WTC11 (cell line): ENCODE measurements at regions not wholly inside any gene's neighbourhood (a gene's known extent, or its start where the extent isn't known, plus 50 kb on each side); places are given as distances from the start of the nearest gene placed in this dataset.

ENCODE experiments used
- ATAC-seq: fragments of 200-7000 bp; cut with Tn5 transposase; 2 replicates; pipeline ENCODE4 v1.10.0; 2021; ENCODE audit warnings: mild to moderate bottlenecking, moderate library complexity
- CTCF ChIA-PET: fragments of 300-600 bp; sonication (Branson Sonifier 250); formaldehyde crosslinking; loops from one replicate; lab custom pipeline; 2021; ENCODE audit warnings: antibody characterized with exemption; lab: Charles Lee
- POLR2A ChIA-PET: fragments of 350-600 bp; sonication (Branson Sonifier 250); formaldehyde crosslinking; loops from one replicate; lab custom pipeline; 2021; ENCODE audit warnings: antibody characterized with exemption; lab: Charles Lee
- DNase-seq: peaks from one replicate; pipeline ENCODE4 v3.0.0; 2021; ENCODE audit warnings: low spot score
- H3K27ac Mint-ChIP-seq: 2 replicates; pipeline ENCODE4 v1.8.0; 2021; ENCODE audit warnings: mixed read lengths
- H3K27me3 Mint-ChIP-seq: 2 replicates; pipeline ENCODE4 v1.8.0; 2021; ENCODE audit warnings: low read depth, mild to moderate bottlenecking, moderate library complexity, mixed read lengths
- H3K36me3 Mint-ChIP-seq: 2 replicates; pipeline ENCODE4 v1.8.0; 2021; ENCODE audit warnings: mixed read lengths
- H3K4me1 Mint-ChIP-seq: 2 replicates; pipeline ENCODE4 v1.8.0; 2022; ENCODE audit warnings: mixed read lengths
- H3K4me3 Mint-ChIP-seq: 2 replicates; pipeline ENCODE4 v1.8.0; 2021; ENCODE audit warnings: mild to moderate bottlenecking, moderate library complexity, mixed read lengths
- H3K9me3 Mint-ChIP-seq: 2 replicates; pipeline ENCODE4 v1.8.0; 2021; ENCODE audit warnings: mixed read lengths
- ATF1 ChIP-seq: sonication (generic); formaldehyde crosslinking; IDR thresholded peaks from 2 replicates; pipeline ENCODE4 v1.8.1; 2023; ENCODE audit warnings: mild to moderate bottlenecking, moderate library complexity, missing genetic modification reagents
- ELF4 ChIP-seq: sonication (generic); formaldehyde crosslinking; IDR thresholded peaks from 2 replicates; pipeline ENCODE4 v1.8.1; 2022; ENCODE audit warnings: low read depth, mild to moderate bottlenecking, moderate library complexity, missing genetic modification reagents
- ESRRA ChIP-seq: sonication (generic); formaldehyde crosslinking; IDR thresholded peaks from 2 replicates; pipeline ENCODE4 v1.8.1; 2022; ENCODE audit warnings: mild to moderate bottlenecking, missing genetic modification reagents, borderline replicate concordance
- FOXP1 ChIP-seq: sonication (generic); formaldehyde crosslinking; IDR thresholded peaks from 2 replicates; pipeline ENCODE4 v1.8.0; 2022; ENCODE audit warnings: missing genetic modification reagents, mild to moderate bottlenecking, moderate library complexity, borderline replicate concordance
- JAZF1 ChIP-seq: fragments of 250-450 bp; sonication (Bioruptor Pico); IDR thresholded peaks from 2 replicates; pipeline ENCODE4 v1.9.0; 2021; ENCODE audit warnings: moderate library complexity, mild to moderate bottlenecking, inconsistent platforms
- NFATC4 ChIP-seq: fragments of 250-450 bp; sonication (Bioruptor Pico); IDR thresholded peaks from 2 replicates; pipeline ENCODE4 v1.9.0; 2021; ENCODE audit warnings: mild to moderate bottlenecking
- NFE2L1 ChIP-seq: sonication (generic); formaldehyde crosslinking; IDR thresholded peaks from 2 replicates; pipeline ENCODE4 v1.8.1; 2023; ENCODE audit warnings: missing genetic modification reagents
- NR2C2 ChIP-seq: sonication (generic); formaldehyde crosslinking; IDR thresholded peaks from 2 replicates; pipeline ENCODE4 v1.8.0; 2022; ENCODE audit warnings: mild to moderate bottlenecking, missing genetic modification reagents
- PRRX2 ChIP-seq: fragments of 250-450 bp; sonication (Bioruptor Pico); IDR thresholded peaks from 2 replicates; pipeline ENCODE4 v1.8.0; 2021; ENCODE audit warnings: mild to moderate bottlenecking
- RORB ChIP-seq: fragments of 250-450 bp; sonication (Bioruptor Pico); IDR thresholded peaks from 2 replicates; pipeline ENCODE4 v1.9.0; 2021; ENCODE audit warnings: mild to moderate bottlenecking
- ZNF263 ChIP-seq: sonication (generic); formaldehyde crosslinking; IDR thresholded peaks from 2 replicates; pipeline ENCODE4 v1.8.1; 2022; ENCODE audit warnings: low read depth, mild to moderate bottlenecking, moderate library complexity, missing genetic modification reagents
- ZNF671 ChIP-seq: fragments of 250-450 bp; sonication (Bioruptor Pico); IDR thresholded peaks from 2 replicates; pipeline ENCODE4 v1.8.0; 2021; ENCODE audit warnings: mild to moderate bottlenecking
- TF ChIP-seq, protein P1 (sequence below): sonication (generic); formaldehyde crosslinking; IDR thresholded peaks from 2 replicates; pipeline ENCODE4 v1.8.1; 2022; ENCODE audit warnings: low read depth, mild to moderate bottlenecking, moderate library complexity, missing genetic modification reagents, borderline replicate concordance
- TF ChIP-seq, protein P2 (sequence below): fragments of 250-450 bp; sonication (Bioruptor Pico); conservative IDR thresholded peaks from 2 replicates; pipeline ENCODE4 v1.9.0; 2021; ENCODE audit warnings: mild to moderate bottlenecking
- TF ChIP-seq, protein P3 (sequence below): sonication (generic); formaldehyde crosslinking; IDR thresholded peaks from 2 replicates; pipeline ENCODE4 v1.8.0; 2022; ENCODE audit warnings: mild to moderate bottlenecking, missing genetic modification reagents
- TF ChIP-seq, protein P4 (sequence below): sonication (generic); formaldehyde crosslinking; IDR thresholded peaks from 2 replicates; pipeline ENCODE4 v1.8.0; 2022; ENCODE audit warnings: mild to moderate bottlenecking, missing genetic modification reagents
- TF ChIP-seq, protein P5 (sequence below): sonication (generic); formaldehyde crosslinking; IDR thresholded peaks from 2 replicates; pipeline ENCODE4 v1.8.1; 2023; ENCODE audit warnings: mild to moderate bottlenecking, missing genetic modification reagents, borderline replicate concordance
- TF ChIP-seq, protein P6 (sequence below): sonication (generic); formaldehyde crosslinking; conservative IDR thresholded peaks from 2 replicates; pipeline ENCODE4 v1.8.1; 2023; ENCODE audit warnings: mild to moderate bottlenecking, low read depth, missing genetic modification reagents, moderate library complexity
- TF ChIP-seq, protein P7 (sequence below): sonication (generic); formaldehyde crosslinking; IDR thresholded peaks from 2 replicates; pipeline ENCODE4 v1.8.1; 2023; ENCODE audit warnings: mild to moderate bottlenecking, missing genetic modification reagents, moderate library complexity
- TF ChIP-seq, protein P8 (sequence below): sonication (generic); formaldehyde crosslinking; IDR thresholded peaks from 2 replicates; pipeline ENCODE4 v1.8.0; 2023; ENCODE audit warnings: mild to moderate bottlenecking, missing genetic modification reagents

DNA sequence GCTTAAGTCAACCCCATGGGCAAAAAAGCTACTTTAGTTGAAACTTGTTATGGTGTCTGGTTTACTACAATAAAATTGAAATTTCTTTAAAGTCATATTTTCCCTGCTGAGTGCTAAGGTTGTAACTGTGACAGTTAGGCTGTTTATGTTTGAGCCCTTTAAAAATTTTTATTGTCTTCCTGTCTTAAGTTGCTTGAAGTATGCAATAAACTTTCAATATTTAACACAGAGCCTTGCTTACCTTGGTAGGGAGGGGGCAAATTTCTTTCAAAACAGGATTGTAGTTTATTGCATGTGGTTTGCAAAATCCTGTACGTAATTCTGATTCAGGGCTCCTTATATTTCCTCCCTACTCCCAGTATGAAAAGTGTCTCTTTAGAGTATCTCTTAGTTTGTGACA is 465.5 kb upstream of the ACTBL2 start:
- Mint-ChIP-seq H3K27ac (no peak overlapping the region), H3K36me3 (no peaks in the 10 kb centered on the region; the same call in 1 of the 2 replicates), H3K4me3 (no peak overlapping the region), H3K9me3 (peaks cover 10% of the 10 kb centered on the region), H3K4me1 (peaks cover 6% of the 10 kb centered on the region; the same call in 1 of the 2 replicates), H3K27me3 (no peaks in the 10 kb centered on the region)
- TF ChIP-seq ESRRA (no peak), ATF1 (CRISPR knock-in tag) (no peak), ZNF671 (CRISPR knock-in tag) (no peak), JAZF1 (CRISPR knock-in tag) (no peak), NR2C2 (CRISPR knock-in tag) (no peak), FOXP1 (no peak), ELF4 (no peak), NFATC4 (CRISPR knock-in tag) (no peak), RORB (CRISPR knock-in tag) (no peak), ZNF263 (no peak), NFE2L1 (no peak), PRRX2 (CRISPR knock-in tag) (no peak)
- TF ChIP-seq, protein P1, sequence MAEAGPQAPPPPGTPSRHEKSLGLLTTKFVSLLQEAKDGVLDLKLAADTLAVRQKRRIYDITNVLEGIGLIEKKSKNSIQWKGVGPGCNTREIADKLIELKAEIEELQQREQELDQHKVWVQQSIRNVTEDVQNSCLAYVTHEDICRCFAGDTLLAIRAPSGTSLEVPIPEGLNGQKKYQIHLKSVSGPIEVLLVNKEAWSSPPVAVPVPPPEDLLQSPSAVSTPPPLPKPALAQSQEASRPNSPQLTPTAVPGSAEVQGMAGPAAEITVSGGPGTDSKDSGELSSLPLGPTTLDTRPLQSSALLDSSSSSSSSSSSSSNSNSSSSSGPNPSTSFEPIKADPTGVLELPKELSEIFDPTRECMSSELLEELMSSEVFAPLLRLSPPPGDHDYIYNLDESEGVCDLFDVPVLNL (CRISPR knock-in tag) = no peak
- TF ChIP-seq, protein P2, sequence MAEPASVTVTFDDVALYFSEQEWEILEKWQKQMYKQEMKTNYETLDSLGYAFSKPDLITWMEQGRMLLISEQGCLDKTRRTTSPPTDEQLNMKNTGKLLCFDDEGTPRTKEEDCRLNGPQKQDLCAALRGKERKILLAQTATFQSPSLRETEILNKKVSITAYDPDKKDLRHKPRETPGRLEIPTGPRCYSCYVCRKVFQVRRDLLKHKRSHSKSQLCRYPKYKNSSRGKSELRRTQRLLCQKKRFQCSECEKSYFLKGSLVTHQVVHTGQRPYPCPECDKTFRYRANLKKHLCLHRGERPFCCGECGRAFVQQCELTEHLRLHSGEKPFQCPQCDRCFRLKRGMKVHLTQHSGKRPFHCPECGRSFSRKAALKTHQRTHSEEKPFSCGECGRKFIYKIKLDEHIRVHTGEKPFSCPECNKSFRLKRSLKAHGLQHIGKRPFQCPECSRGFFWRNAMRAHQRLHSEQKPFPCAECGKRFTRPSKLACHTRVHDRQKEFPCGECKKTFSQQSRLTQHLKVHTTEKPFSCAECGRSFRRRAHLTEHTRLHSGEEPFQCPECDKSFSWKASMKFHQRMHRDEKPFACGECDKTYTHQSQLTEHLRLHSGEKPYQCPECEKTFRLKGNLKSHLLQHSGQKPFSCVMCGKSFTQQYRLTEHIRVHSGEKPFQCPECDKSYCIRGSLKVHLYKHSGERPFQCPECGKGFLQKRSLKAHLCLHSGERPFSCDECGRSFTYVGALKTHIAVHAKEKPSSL (CRISPR knock-in tag) = no peak
- TF ChIP-seq, protein P3, sequence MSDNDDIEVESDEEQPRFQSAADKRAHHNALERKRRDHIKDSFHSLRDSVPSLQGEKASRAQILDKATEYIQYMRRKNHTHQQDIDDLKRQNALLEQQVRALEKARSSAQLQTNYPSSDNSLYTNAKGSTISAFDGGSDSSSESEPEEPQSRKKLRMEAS (CRISPR knock-in tag) = no peak
- TF ChIP-seq, protein P4, sequence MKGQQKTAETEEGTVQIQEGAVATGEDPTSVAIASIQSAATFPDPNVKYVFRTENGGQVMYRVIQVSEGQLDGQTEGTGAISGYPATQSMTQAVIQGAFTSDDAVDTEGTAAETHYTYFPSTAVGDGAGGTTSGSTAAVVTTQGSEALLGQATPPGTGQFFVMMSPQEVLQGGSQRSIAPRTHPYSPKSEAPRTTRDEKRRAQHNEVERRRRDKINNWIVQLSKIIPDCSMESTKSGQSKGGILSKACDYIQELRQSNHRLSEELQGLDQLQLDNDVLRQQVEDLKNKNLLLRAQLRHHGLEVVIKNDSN (CRISPR knock-in tag) = no peak
- TF ChIP-seq, protein P5, sequence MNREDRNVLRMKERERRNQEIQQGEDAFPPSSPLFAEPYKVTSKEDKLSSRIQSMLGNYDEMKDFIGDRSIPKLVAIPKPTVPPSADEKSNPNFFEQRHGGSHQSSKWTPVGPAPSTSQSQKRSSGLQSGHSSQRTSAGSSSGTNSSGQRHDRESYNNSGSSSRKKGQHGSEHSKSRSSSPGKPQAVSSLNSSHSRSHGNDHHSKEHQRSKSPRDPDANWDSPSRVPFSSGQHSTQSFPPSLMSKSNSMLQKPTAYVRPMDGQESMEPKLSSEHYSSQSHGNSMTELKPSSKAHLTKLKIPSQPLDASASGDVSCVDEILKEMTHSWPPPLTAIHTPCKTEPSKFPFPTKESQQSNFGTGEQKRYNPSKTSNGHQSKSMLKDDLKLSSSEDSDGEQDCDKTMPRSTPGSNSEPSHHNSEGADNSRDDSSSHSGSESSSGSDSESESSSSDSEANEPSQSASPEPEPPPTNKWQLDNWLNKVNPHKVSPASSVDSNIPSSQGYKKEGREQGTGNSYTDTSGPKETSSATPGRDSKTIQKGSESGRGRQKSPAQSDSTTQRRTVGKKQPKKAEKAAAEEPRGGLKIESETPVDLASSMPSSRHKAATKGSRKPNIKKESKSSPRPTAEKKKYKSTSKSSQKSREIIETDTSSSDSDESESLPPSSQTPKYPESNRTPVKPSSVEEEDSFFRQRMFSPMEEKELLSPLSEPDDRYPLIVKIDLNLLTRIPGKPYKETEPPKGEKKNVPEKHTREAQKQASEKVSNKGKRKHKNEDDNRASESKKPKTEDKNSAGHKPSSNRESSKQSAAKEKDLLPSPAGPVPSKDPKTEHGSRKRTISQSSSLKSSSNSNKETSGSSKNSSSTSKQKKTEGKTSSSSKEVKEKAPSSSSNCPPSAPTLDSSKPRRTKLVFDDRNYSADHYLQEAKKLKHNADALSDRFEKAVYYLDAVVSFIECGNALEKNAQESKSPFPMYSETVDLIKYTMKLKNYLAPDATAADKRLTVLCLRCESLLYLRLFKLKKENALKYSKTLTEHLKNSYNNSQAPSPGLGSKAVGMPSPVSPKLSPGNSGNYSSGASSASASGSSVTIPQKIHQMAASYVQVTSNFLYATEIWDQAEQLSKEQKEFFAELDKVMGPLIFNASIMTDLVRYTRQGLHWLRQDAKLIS (CRISPR knock-in tag) = no peak
- TF ChIP-seq, protein P6, sequence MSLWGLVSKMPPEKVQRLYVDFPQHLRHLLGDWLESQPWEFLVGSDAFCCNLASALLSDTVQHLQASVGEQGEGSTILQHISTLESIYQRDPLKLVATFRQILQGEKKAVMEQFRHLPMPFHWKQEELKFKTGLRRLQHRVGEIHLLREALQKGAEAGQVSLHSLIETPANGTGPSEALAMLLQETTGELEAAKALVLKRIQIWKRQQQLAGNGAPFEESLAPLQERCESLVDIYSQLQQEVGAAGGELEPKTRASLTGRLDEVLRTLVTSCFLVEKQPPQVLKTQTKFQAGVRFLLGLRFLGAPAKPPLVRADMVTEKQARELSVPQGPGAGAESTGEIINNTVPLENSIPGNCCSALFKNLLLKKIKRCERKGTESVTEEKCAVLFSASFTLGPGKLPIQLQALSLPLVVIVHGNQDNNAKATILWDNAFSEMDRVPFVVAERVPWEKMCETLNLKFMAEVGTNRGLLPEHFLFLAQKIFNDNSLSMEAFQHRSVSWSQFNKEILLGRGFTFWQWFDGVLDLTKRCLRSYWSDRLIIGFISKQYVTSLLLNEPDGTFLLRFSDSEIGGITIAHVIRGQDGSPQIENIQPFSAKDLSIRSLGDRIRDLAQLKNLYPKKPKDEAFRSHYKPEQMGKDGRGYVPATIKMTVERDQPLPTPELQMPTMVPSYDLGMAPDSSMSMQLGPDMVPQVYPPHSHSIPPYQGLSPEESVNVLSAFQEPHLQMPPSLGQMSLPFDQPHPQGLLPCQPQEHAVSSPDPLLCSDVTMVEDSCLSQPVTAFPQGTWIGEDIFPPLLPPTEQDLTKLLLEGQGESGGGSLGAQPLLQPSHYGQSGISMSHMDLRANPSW (CRISPR knock-in tag) = no peak
- TF ChIP-seq, protein P7, sequence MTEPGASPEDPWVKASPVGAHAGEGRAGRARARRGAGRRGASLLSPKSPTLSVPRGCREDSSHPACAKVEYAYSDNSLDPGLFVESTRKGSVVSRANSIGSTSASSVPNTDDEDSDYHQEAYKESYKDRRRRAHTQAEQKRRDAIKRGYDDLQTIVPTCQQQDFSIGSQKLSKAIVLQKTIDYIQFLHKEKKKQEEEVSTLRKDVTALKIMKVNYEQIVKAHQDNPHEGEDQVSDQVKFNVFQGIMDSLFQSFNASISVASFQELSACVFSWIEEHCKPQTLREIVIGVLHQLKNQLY (CRISPR knock-in tag) = no peak
- TF ChIP-seq, protein P8, sequence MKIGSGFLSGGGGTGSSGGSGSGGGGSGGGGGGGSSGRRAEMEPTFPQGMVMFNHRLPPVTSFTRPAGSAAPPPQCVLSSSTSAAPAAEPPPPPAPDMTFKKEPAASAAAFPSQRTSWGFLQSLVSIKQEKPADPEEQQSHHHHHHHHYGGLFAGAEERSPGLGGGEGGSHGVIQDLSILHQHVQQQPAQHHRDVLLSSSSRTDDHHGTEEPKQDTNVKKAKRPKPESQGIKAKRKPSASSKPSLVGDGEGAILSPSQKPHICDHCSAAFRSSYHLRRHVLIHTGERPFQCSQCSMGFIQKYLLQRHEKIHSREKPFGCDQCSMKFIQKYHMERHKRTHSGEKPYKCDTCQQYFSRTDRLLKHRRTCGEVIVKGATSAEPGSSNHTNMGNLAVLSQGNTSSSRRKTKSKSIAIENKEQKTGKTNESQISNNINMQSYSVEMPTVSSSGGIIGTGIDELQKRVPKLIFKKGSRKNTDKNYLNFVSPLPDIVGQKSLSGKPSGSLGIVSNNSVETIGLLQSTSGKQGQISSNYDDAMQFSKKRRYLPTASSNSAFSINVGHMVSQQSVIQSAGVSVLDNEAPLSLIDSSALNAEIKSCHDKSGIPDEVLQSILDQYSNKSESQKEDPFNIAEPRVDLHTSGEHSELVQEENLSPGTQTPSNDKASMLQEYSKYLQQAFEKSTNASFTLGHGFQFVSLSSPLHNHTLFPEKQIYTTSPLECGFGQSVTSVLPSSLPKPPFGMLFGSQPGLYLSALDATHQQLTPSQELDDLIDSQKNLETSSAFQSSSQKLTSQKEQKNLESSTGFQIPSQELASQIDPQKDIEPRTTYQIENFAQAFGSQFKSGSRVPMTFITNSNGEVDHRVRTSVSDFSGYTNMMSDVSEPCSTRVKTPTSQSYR = no peak
- ATAC-seq (no peak), DNase-seq (no peak)
- ChIA-PET CTCF (no interaction called here), POLR2A (no interaction called here)
